ENCODE measurements at regions not wholly inside any gene's neighbourhood (a gene's known extent, or its start where the extent isn't known, plus 50 kb on each side); places are given as distances from the start of the nearest gene placed in this dataset.

- H3K27me3 ChIP-seq (replicated peaks; ENCODE audit: insufficient read depth, low read depth, low read length, poor library complexity), result no peaks in the 10 kb centered on the region
- H3K4me3 ChIP-seq (ENCODE audit: low read depth, low read length, poor library complexity, severe bottlenecking), result no peak overlapping the region
- TF ChIP-seq CTCF (conservative IDR thresholded peaks at IDR 0.05; ENCODE audit: low read depth, low read length) (no peak), EZH2 (IDR thresholded peaks at IDR 0.05; ENCODE audit: borderline replicate concordance, low read depth, low read length, poor library complexity, severe bottlenecking) (no peak)
- ChIA-PET CTCF (no interaction called here), POLR2A (ENCODE audit: low non-redundant PET) (no interaction called here)
- no peak overlapping the region for H3K27ac ChIP-seq (ENCODE audit: low read depth, low read length, poor library complexity, severe bottlenecking)
- BruUV-seq (replicated peaks), result no TSS peak
- H3K36me3 ChIP-seq (ENCODE audit: insufficient read depth, low read length, poor library complexity, severe bottlenecking), result no peaks in the 10 kb centered on the region
- no peak for DNase-seq (ENCODE audit: low spot score)
- intact Hi-C loops (cut with micrococcal nuclease; ENCODE audit: unreplicated experiment), result no loop called here
- no peaks in the 10 kb centered on the region for H3K4me1 ChIP-seq (ENCODE audit: insufficient read depth, low read length, poor library complexity, severe bottlenecking)
- H3K9me3 ChIP-seq (ENCODE audit: low read depth, low read length, poor library complexity, severe bottlenecking), result no peaks in the 10 kb centered on the region
Observed at GRCh38 chr14:27061299-27061698, 463.5 kb upstream of the NOVA1 start.

DNA sequence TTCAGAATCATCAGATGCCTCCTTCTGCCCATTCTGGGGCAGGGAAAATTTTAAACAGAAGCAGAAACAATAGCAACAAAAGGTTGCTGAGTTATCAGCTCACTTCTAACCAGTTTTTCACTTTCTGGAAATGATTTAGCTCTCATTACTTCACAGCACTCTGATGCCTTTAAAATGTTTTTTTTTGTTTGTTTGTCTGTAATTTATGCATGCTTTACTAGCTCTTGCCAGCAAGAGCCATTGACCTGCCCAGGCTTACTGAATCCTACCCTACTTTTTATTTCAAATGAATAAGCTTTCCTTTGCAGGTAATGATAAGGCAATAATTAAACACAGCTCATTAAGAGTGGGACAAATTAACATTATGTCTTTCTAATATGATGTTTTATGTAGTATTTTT, 466.1 kb upstream of the NOVA1 start:
- Histone ChIP-seq H3K4me1 (ENCODE audit: insufficient read depth, low read length, poor library complexity, severe bottlenecking) (no peaks in the 10 kb centered on the region), H3K9me3 (ENCODE audit: low read depth, low read length, poor library complexity, severe bottlenecking) (no peaks in the 10 kb centered on the region), H3K27ac (ENCODE audit: low read depth, low read length, poor library complexity, severe bottlenecking) (no peak overlapping the region), H3K4me3 (ENCODE audit: low read depth, low read length, poor library complexity, severe bottlenecking) (no peak overlapping the region), H3K27me3 (replicated peaks; ENCODE audit: insufficient read depth, low read depth, low read length, poor library complexity) (no peaks in the 10 kb centered on the region), H3K36me3 (ENCODE audit: insufficient read depth, low read length, poor library complexity, severe bottlenecking) (no peaks in the 10 kb centered on the region)
- intact Hi-C loops (cut with micrococcal nuclease; ENCODE audit: unreplicated experiment), result no loop called here
- CTCF ChIA-PET, result no interaction called here
- BruUV-seq (replicated peaks), result no TSS peak
- DNase-seq (ENCODE audit: low spot score), result no peak
- TF ChIP-seq CTCF (conservative IDR thresholded peaks at IDR 0.05; ENCODE audit: low read depth, low read length), result no peak
- POLR2A ChIA-PET (ENCODE audit: low non-redundant PET), result no interaction called here

DNA sequence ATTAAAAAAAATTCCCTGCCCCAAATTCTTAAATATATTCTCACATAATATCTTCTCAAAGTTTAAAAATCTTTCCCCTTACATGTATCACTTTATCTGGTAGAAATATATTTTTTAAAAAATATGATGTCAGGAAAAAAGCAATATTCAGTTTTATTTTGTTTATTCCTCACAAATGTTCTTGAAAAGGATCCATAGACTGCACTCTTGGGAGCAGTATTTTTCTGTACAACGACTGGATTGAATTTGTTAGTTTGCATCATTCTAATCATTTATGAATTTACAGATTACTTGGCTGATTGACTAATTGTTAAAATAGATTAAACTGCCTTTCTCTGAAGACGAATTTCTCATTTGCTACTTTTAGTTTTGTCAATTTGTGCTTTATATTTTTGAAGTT, 468.1 kb upstream of the NOVA1 start:
- Histone ChIP-seq H3K4me3 (ENCODE audit: low read depth, low read length, poor library complexity, severe bottlenecking) (no peak overlapping the region), H3K27me3 (replicated peaks; ENCODE audit: insufficient read depth, low read depth, low read length, poor library complexity) (no peaks in the 10 kb centered on the region), H3K36me3 (ENCODE audit: insufficient read depth, low read length, poor library complexity, severe bottlenecking) (no peaks in the 10 kb centered on the region), H3K9me3 (ENCODE audit: low read depth, low read length, poor library complexity, severe bottlenecking) (no peaks in the 10 kb centered on the region), H3K27ac (ENCODE audit: low read depth, low read length, poor library complexity, severe bottlenecking) (no peak overlapping the region), H3K4me1 (ENCODE audit: insufficient read depth, low read length, poor library complexity, severe bottlenecking) (no peaks in the 10 kb centered on the region)
- TF ChIP-seq EZH2 (IDR thresholded peaks at IDR 0.05; ENCODE audit: borderline replicate concordance, low read depth, low read length, poor library complexity, severe bottlenecking) (no peak), CTCF (conservative IDR thresholded peaks at IDR 0.05; ENCODE audit: low read depth, low read length) (no peak)
- intact Hi-C loops (cut with micrococcal nuclease; ENCODE audit: unreplicated experiment), result no loop called here
- DNase-seq (ENCODE audit: low spot score), result no peak
- BruUV-seq (replicated peaks), result no TSS peak
- ChIA-PET POLR2A (ENCODE audit: low non-redundant PET) (no interaction called here), CTCF (no interaction called here)

Measured in A673 (cell line).